ENCODE measurements at regions not wholly inside any gene's neighbourhood (a gene's known extent, or its start where the extent isn't known, plus 50 kb on each side); places are given as distances from the start of the nearest gene placed in this dataset.

GRCh38 chr15:93722165-93722564, 509.2 kb upstream of the MCTP2 start:
- TF ChIP-seq GABPA (IDR thresholded peaks at IDR 0.05; ENCODE audit: borderline replicate concordance, insufficient read depth, low read length): no peak
- no peak for FAIRE-seq

More at GRCh38 chr15:93722165-93722564, 509.2 kb upstream of the MCTP2 start:
- no peaks in the 10 kb centered on the region for H3K79me1 ChIP-seq (ENCODE audit: low read depth, low read length)
- no peak overlapping the region for H3K9ac ChIP-seq (replicated peaks in 1 of 4; ENCODE audit: extremely low read depth in 1 of 4, low read depth in 3 of 4, low read length in 3 of 4)
- no peaks in the 10 kb centered on the region for H3K9me3 ChIP-seq (ENCODE audit: insufficient read depth in 2 of 2, low read depth in 1 of 2, low read length in 1 of 2)
- no peaks in the 10 kb centered on the region for H4K20me1 ChIP-seq (replicated peaks in 1 of 2; ENCODE audit: control insufficient read depth in 1 of 2, insufficient read depth in 2 of 2, low read length in 2 of 2)
- H2BK120ac ChIP-seq (replicated peaks; ENCODE audit: low read depth, low read length): no peak overlapping the region
- no peak overlapping the region for H2BK20ac ChIP-seq (ENCODE audit: low read length)
- no peak overlapping the region for H2AFZ ChIP-seq (ENCODE audit: low read length)
- no peaks in the 10 kb centered on the region for H3K23me2 ChIP-seq (ENCODE audit: low read depth, low read length)
- H3K27me3 ChIP-seq (replicated peaks in 1 of 4; ENCODE audit: control insufficient read depth in 3 of 4, extremely low read depth in 1 of 4, insufficient read depth in 3 of 4, low read length in 3 of 4): no peaks in the 10 kb centered on the region
- H4K91ac ChIP-seq (replicated peaks; ENCODE audit: insufficient read length, low read length): no peak overlapping the region
- no peak overlapping the region for H4K5ac ChIP-seq (ENCODE audit: insufficient read length, low read depth, low read length)
- ChIA-PET POLR2A (ENCODE audit: partially characterized antibody) (no interaction called here), CTCF (ENCODE audit: partially characterized antibody) (no interaction called here)
- no peak overlapping the region for H2AK5ac ChIP-seq (ENCODE audit: low read depth, low read length)
- no peak overlapping the region for H4K8ac ChIP-seq (ENCODE audit: extremely low read depth, insufficient read depth, low read length)
- H3K18ac ChIP-seq (ENCODE audit: extremely low read depth, low read length): no peak overlapping the region
- H3K4me1 ChIP-seq (replicated peaks in 1 of 4; ENCODE audit: control insufficient read depth in 3 of 4, insufficient read depth in 4 of 4, low read length in 3 of 4): no peaks in the 10 kb centered on the region
- H2BK15ac ChIP-seq (ENCODE audit: low read length): no peak overlapping the region
- no peak overlapping the region for H3K4ac ChIP-seq (replicated peaks; ENCODE audit: insufficient read length, low read depth, low read length)
- no peak overlapping the region for H3K4me2 ChIP-seq (ENCODE audit: insufficient read depth in 1 of 2, low read depth in 2 of 2, low read length in 2 of 2)
- no peaks in the 10 kb centered on the region for H3K79me2 ChIP-seq (ENCODE audit: control insufficient read depth in 1 of 2, insufficient read depth in 2 of 2, low read length in 2 of 2)
- no peak overlapping the region for H3K27ac ChIP-seq (ENCODE audit: low read depth, low read length)
- H2BK5ac ChIP-seq (ENCODE audit: low read depth, low read length): no peak overlapping the region
- no peak overlapping the region for H3K14ac ChIP-seq (ENCODE audit: insufficient read length)
- H3K4me3 ChIP-seq (ENCODE audit: extremely low read depth in 1 of 4, insufficient read depth in 2 of 4, low read depth in 3 of 4, low read length in 4 of 4): no peak overlapping the region
- H3K23ac ChIP-seq (ENCODE audit: insufficient read length): no peak overlapping the region
- no peaks in the 10 kb centered on the region for H3K36me3 ChIP-seq (ENCODE audit: control insufficient read depth in 2 of 4, insufficient read depth in 4 of 4, low read length in 3 of 4)
- DNase-seq (ENCODE audit: low read depth in 1 of 2, low spot score in 2 of 2): no peak
- H2BK12ac ChIP-seq (ENCODE audit: low read depth, low read length): no peak overlapping the region
- H3K56ac ChIP-seq (replicated peaks; ENCODE audit: insufficient read length, low read depth, low read length): no peak overlapping the region

Data from H1 (cell line).